ENCODE measurements at regions not wholly inside any gene's neighbourhood (a gene's known extent, or its start where the extent isn't known, plus 50 kb on each side); places are given as distances from the start of the nearest gene placed in this dataset.

DNA sequence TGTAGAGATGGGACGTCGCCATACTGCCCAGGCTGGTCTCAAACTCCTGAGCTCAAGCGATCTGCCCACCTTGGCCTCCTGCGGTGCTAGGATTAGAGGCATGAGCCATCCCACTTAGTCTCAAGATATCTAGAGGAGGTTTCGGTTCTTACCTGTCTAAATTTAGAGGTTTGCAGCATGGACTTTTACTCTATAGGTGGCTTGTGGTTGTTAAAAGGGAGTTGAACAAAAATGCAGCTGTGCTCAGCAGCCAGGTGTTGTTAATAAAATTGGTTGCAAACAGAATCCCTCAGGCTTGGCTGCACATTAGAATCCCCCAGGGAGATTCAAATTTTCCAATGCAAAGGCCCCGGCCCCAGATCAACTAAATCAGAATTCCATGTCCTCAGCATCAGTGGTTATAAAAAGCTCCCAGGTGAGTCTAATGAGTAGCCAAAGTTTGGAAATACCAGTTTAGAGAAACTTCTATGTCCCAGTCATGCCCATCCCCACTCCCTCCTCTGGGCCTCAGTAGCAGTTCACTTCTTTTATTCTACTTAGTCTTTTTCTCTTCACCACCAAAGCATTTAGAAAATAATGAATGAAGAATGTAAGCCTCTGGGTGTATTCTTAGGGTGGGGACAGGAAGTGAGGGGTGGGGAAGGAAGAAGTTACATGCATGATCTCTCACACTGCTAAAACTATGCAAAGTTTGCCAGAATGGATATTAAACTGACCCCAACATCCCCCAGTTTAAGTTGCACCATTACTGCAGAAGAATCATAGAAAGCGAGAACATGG, 471.0 kb downstream of the COG6 start:
- TF ChIP-seq, protein P1, sequence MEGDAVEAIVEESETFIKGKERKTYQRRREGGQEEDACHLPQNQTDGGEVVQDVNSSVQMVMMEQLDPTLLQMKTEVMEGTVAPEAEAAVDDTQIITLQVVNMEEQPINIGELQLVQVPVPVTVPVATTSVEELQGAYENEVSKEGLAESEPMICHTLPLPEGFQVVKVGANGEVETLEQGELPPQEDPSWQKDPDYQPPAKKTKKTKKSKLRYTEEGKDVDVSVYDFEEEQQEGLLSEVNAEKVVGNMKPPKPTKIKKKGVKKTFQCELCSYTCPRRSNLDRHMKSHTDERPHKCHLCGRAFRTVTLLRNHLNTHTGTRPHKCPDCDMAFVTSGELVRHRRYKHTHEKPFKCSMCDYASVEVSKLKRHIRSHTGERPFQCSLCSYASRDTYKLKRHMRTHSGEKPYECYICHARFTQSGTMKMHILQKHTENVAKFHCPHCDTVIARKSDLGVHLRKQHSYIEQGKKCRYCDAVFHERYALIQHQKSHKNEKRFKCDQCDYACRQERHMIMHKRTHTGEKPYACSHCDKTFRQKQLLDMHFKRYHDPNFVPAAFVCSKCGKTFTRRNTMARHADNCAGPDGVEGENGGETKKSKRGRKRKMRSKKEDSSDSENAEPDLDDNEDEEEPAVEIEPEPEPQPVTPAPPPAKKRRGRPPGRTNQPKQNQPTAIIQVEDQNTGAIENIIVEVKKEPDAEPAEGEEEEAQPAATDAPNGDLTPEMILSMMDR (IDR thresholded peaks at IDR 0.05; ENCODE audit: low read length), result no peak
- TF ChIP-seq EZH2 (IDR thresholded peaks at IDR 0.05; ENCODE audit: borderline replicate concordance, low read length), result no peak
